ENCODE measurements at regions not wholly inside any gene's neighbourhood (a gene's known extent, or its start where the extent isn't known, plus 50 kb on each side); places are given as distances from the start of the nearest gene placed in this dataset.

DNA sequence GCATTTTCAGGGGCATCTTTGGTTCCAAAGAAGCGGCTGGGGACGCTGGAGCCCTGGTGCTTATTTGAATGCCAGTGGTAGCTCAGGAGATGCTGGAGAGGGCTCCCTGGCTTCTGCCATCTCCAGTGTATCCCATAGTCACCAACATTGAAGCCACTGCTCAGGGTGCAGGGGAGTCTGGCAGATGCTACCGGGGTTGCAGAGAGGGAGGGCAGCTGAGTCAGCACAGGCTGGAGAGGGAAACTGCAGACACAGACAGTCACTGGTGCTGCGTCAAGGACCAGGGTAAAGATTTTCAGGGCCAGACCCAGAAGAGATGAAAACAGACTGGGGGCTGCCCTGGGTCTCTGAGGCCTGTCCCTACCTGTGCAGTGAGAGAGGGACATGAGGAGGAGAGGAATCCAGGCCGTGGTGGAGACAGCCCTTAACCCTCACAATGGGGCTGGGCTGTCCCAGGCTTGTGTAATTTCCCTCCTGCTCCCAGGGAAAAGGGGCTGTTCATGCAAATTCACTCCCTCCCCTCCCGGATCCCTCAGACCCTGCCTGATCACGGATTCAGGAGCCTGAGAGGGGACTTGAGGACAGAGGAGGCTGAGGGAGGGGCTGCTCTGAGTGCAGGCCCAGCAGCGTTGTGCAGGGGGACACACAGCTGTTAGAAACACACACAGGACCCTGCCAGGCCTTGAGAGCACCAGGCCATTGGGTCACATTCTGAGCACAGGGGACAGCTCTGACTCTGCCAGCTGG lies 126.9 kb upstream of the GRK3 start:
- DNase-seq (no peak), ATAC-seq (no peak)
- TF ChIP-seq, protein P1, sequence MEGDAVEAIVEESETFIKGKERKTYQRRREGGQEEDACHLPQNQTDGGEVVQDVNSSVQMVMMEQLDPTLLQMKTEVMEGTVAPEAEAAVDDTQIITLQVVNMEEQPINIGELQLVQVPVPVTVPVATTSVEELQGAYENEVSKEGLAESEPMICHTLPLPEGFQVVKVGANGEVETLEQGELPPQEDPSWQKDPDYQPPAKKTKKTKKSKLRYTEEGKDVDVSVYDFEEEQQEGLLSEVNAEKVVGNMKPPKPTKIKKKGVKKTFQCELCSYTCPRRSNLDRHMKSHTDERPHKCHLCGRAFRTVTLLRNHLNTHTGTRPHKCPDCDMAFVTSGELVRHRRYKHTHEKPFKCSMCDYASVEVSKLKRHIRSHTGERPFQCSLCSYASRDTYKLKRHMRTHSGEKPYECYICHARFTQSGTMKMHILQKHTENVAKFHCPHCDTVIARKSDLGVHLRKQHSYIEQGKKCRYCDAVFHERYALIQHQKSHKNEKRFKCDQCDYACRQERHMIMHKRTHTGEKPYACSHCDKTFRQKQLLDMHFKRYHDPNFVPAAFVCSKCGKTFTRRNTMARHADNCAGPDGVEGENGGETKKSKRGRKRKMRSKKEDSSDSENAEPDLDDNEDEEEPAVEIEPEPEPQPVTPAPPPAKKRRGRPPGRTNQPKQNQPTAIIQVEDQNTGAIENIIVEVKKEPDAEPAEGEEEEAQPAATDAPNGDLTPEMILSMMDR (IDR thresholded peaks at IDR 0.05) = no peak
- Histone ChIP-seq H3K27me3 (ENCODE audit: low read depth) (no peaks in the 10 kb centered on the region), H3K36me3 (no peaks in the 10 kb centered on the region), H3K4me1 (no peaks in the 10 kb centered on the region), H3K4me3 (no peak overlapping the region), H3K27ac (no peak overlapping the region), H3K9me3 (no peaks in the 10 kb centered on the region)
- intact Hi-C loops (cut with DNase I) = no loop called here

DNA sequence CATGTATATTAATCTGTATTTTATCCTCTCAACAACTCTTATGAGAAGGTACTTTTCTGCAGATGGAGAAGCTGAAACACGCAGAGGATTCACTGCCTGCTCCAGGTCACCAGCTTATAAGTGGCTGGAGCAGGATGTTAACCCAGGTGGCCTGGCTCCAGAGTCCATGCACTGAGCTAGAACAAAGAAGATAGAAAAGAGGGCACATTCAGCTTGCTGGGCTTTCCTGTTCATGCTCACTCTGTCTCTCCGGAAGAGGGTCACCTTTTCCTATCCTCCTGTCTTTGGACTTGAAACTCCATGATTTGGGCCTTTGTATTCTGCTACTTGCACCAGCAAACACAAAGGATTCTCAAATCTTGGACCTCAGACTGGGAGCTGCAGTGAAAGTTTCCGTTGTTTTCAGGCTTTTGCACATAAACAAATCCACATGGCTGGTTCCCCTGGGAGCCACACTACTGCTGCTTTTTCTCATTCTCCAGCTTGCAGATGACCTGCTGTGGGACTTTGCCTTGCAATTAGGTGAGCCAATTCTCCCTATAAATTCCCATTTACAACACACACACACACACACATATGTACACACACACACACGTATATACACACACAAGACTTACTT lies 117.3 kb upstream of the GRK3 start:
- intact Hi-C loops (cut with DNase I) = no loop called here
- Histone ChIP-seq H3K9me3 (no peaks in the 10 kb centered on the region), H3K4me1 (peaks cover 20% of the 10 kb centered on the region), H3K4me3 (no peak overlapping the region), H3K36me3 (peaks cover 5% of the 10 kb centered on the region), H3K27ac (no peak overlapping the region), H3K27me3 (ENCODE audit: low read depth) (no peaks in the 10 kb centered on the region)
- no peak for DNase-seq
- TF ChIP-seq, protein P1 (IDR thresholded peaks at IDR 0.05) = no peak
- no peak for ATAC-seq

DNA sequence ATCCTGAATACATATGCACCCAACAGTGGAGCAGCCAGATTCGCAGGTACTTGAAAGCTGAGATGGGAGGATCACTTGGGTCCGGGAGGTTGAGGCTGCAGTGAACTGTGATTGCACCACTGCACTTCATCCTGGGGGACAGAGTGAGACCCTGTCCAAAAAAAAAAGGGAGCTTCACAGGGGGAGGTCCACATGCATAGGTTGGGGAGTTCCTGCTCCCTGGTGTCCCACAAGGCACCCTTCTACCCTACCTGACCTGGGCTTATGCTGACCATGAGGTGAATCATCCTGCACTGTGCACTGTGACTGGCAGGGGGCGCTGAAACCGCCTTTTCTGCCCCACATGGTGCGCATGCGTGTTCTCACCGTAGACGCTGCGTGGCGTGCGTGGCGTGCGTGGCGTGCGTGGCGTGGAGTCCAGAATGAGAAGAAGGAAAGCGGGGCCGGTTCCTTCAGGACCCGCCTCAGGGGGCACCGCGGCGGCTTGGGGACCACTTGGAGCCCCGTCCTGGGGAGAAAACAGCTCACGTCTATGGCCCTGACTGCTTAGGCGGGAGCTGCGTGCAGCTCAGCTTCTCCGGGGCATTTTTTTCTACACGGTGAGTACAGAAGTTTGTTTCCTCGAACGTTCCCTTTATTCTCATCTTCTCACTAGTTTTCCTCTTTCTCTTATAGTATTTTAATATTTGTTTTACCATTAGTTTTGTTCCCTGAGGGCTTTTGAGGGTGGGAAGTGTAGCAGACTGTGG lies 116.6 kb upstream of the GRK3 start:
- intact Hi-C loops (cut with DNase I) = no loop called here
- peaks cover 26% of the 10 kb centered on the region for H3K4me1 ChIP-seq
- H3K9me3 ChIP-seq = no peaks in the 10 kb centered on the region
- peak; percentile 99 for ATAC-seq
- no peaks in the 10 kb centered on the region for H3K27me3 ChIP-seq (ENCODE audit: low read depth)
- TF ChIP-seq, protein P1 (IDR thresholded peaks at IDR 0.05) = peak; percentile 90
- H3K27ac ChIP-seq = peak overlapping the region; percentile 63
- DNase-seq = peak; percentile 92
- H3K36me3 ChIP-seq = peaks cover 5% of the 10 kb centered on the region
- peak overlapping the region; percentile 69 for H3K4me3 ChIP-seq

DNA sequence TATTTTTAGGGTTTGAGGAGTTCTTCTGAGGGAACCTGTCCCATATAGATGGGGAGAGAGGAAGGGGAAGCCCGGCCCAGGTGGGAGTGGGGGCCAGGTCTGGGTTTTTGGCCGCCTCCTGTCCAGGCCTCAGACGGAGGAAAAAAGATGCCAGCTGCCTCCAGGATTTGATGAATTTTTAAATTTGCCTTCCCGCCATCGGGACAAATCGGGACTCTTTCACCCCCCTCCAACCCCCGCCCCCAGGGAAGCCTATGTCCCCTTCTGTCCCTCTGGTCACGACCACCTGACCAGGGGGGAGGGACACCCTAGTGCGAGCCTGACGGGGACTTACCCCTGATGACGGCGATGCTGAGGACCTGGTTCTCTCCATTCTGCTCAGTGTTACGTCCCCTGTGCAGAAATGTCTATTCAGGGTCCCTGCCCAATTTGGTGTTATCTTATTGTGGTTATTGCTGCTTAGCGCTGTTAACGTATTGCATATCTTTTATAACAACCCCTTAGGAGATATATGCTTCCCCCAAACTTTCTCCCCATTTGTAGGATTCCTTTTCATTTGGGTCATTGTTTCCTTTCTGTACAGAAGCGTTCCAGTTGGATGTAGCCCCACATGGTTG lies 115.9 kb upstream of the GRK3 start:
- peak overlapping the region; percentile 63 for H3K27ac ChIP-seq
- H3K36me3 ChIP-seq = peaks cover 9% of the 10 kb centered on the region
- H3K27me3 ChIP-seq (ENCODE audit: low read depth) = no peaks in the 10 kb centered on the region
- no peaks in the 10 kb centered on the region for H3K9me3 ChIP-seq
- intact Hi-C loops (cut with DNase I) = no loop called here
- peak overlapping the region; percentile 69 for H3K4me3 ChIP-seq
- TF ChIP-seq, protein P1 (IDR thresholded peaks at IDR 0.05) = no peak
- H3K4me1 ChIP-seq = peaks cover 26% of the 10 kb centered on the region
- ATAC-seq (peak; percentile 53 to 66), DNase-seq (no peak)

DNA sequence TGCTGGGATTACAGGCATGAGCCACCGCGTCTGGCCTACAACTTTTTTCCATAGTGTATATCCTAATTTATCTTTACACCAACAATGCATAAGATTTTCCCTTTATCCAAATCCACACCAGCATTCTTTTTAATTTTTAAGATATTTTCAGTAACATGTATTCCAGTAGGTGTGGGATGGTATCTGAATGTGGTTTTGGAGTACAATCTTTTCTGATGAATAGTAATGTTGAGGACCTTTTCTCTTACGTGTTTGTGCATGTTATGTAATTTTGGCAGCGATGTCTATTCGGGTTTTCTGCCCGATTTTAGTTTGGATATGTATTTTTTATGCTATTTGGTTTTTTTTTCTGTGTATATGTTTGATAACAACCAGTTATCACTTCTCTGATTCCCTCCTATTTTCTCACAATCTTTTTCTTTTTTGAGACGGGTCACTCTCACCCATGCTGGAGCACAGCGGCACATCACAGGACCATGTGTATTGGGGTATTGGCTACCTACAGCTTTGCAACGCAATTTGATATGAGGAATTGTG lies 114.6 kb upstream of the GRK3 start:
- Histone ChIP-seq H3K4me3 (peak overlapping the region; percentile 69), H3K27ac (no peak overlapping the region), H3K36me3 (peaks cover 19% of the 10 kb centered on the region), H3K27me3 (ENCODE audit: low read depth) (no peaks in the 10 kb centered on the region), H3K9me3 (no peaks in the 10 kb centered on the region), H3K4me1 (peaks cover 26% of the 10 kb centered on the region)
- TF ChIP-seq, protein P1 (IDR thresholded peaks at IDR 0.05) = no peak
- intact Hi-C loops (cut with DNase I) = no loop called here
- ATAC-seq (no peak), DNase-seq (no peak)
